Gastrocnemius medialis (tissue), 4 donors: ENCODE measurements at regions not wholly inside any gene's neighbourhood (a gene's known extent, or its start where the extent isn't known, plus 50 kb on each side); places are given as distances from the start of the nearest gene placed in this dataset.

Source experiments
- ATAC-seq, 2 donors: fragments of 150-250 bp; one replicate each; pipeline ENCODE4 v1.9.1; 2016
- DNase-seq, 2 donors: peaks; one replicate each; pipeline ENCODE4 v3.0.0-alpha.2; 2019
- H3K27ac ChIP-seq, 4 donors: fragments of 200-600 bp; sonication (generic); 1 replicate in 1 of 4; 2 replicates in 3 of 4; pipeline ENCODE4 v1.5.1; 2016 to 2018; ENCODE audit warnings: mild to moderate bottlenecking in 2 of 4, moderate library complexity in 1 of 4
- H3K27me3 ChIP-seq, 3 donors: fragments of 200-600 bp; sonication (generic) in 2 of 3; 1 replicate in 1 of 3; 2 replicates in 2 of 3; pipeline versions ENCODE4 v1.5.1 to v1.6.0; 2016 to 2019; ENCODE audit warnings: mild to moderate bottlenecking in 1 of 3, moderate library complexity in 1 of 3
- H3K36me3 ChIP-seq, 2 donors: fragments of 200-600 bp; sonication (generic) in 1 of 2; one replicate each; pipeline ENCODE4 v1.5.1; 2017 to 2018
- H3K4me1 ChIP-seq, 2 donors: fragments of 200-600 bp; sonication (generic) in 1 of 2; one replicate each; pipeline ENCODE4 v1.5.1; 2016 to 2017; ENCODE audit warnings: mild to moderate bottlenecking in 2 of 2
- H3K4me3 ChIP-seq, 4 donors: fragments of 200-600 bp; sonication (generic) in 3 of 4; 1 replicate in 1 of 4; 2 replicates in 3 of 4; pipeline ENCODE4 v1.5.1; 2016 to 2019; ENCODE audit warnings: mild to moderate bottlenecking in 2 of 4
- H3K9me3 ChIP-seq, 3 donors: fragments of 200-600 bp; sonication (generic) in 2 of 3; 1 replicate in 1 of 3; 2 replicates in 2 of 3; pipeline ENCODE4 v1.5.1; 2016 to 2019
- CTCF ChIP-seq, 5 experiments: fragments of 450-650 bp in 3 of 5; fragments of 200-600 bp in 2 of 5; sonication (generic) in 2 of 5; IDR thresholded peaks in 4 of 5; conservative IDR thresholded peaks in 1 of 5; 1 replicate in 4 of 5; 2 replicates in 1 of 5; pipeline ENCODE4 v1.5.1; 2016 to 2019; ENCODE audit warnings: antibody characterized with exemption in 5 of 5, mild to moderate bottlenecking in 3 of 5, moderate library complexity in 3 of 5
- POLR2A ChIP-seq, 2 donors: fragments of 450-650 bp; IDR thresholded peaks; one replicate each; pipeline ENCODE4 v1.6.1; 2017; ENCODE audit warnings: antibody characterized with exemption in 2 of 2, mild to moderate bottlenecking in 2 of 2, moderate library complexity in 2 of 2
- in situ Hi-C, 4 donors: fragments of 200-750 bp; cut with MboI; loops; one replicate each; pipeline versions ENCODE4 v1.15.0 to v1.8.0; 2017; ENCODE audit warnings: low sequenced_read_pairs in 4 of 4
- intact Hi-C: fragments of 100-400 bp; cut with DNase I; formaldehyde crosslinking; loops from one replicate; pipeline ENCODE4 v1.15.1; 2023; ENCODE audit warnings: low total_unique reads

DNA sequence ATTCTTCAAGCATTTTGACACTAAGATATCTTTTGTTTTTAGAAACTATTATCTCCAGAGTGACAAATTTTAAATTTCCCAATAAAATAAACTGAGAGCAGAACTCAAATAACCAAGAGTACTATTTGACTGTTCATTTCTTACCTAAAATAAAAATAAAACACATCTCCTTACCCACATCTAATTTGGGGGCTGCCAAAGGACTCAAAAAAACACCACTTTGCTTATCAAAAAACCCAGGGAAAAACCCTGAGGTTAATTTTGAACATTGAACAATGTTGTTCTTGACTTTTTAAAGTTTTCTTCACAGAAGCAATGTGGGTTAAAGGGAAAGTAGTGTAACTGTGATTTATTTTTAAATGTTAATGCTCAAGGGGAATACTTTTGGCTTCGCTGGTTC, 243.0 kb upstream of the HHIP start:
- TF ChIP-seq POLR2A (IDR thresholded peaks at IDR 0.05): no peak
- no peak for TF ChIP-seq CTCF (IDR thresholded peaks at IDR 0.05 in 4 of 5, conservative IDR thresholded peaks at IDR 0.05 in 1 of 5)
- Histone ChIP-seq H3K27ac (no peak overlapping the region), H3K9me3 (no peaks in the 10 kb centered on the region), H3K4me1 (no peaks in the 10 kb centered on the region), H3K27me3 (no peaks in the 10 kb centered on the region), H3K36me3 (no peaks in the 10 kb centered on the region), H3K4me3 (no peak overlapping the region)
- intact Hi-C loops: no loop called here
- ATAC-seq (no peak), DNase-seq (no peak)
- in situ Hi-C loops: no loop called here

DNA sequence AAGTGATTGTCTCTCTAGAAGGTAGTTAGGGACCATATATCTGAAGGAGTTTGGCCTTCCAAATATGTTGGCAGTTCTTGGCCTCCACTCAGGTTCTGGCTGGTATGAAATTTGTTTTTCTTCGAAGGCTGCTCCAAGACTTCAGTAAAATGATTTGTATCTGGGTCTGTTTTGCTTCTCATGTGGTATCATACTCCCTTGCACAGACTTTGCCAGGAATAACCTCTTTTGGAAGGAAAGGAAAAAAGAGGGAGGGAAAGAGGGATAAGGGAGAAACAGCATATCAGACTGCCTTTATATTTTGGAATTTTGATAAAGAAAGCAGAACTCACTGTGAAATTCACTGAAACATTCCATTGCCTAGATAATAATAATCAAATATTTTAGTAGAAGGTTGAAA, 242.1 kb upstream of the HHIP start:
- no peaks in the 10 kb centered on the region for H3K27me3 ChIP-seq
- TF ChIP-seq CTCF (IDR thresholded peaks at IDR 0.05 in 4 of 5, conservative IDR thresholded peaks at IDR 0.05 in 1 of 5) (no peak), POLR2A (IDR thresholded peaks at IDR 0.05) (no peak)
- no peak for ATAC-seq
- H3K9me3 ChIP-seq: no peaks in the 10 kb centered on the region
- no peaks in the 10 kb centered on the region for H3K36me3 ChIP-seq
- H3K4me1 ChIP-seq: no peaks in the 10 kb centered on the region
- DNase-seq: no peak
- in situ Hi-C loops (no loop called here), intact Hi-C loops (no loop called here)
- H3K4me3 ChIP-seq: no peak overlapping the region
- no peak overlapping the region for H3K27ac ChIP-seq

GRCh38 chr4:144409525-144409924, 236.4 kb upstream of the HHIP start:
- no peak for DNase-seq
- Histone ChIP-seq H3K36me3 (no peaks in the 10 kb centered on the region), H3K27me3 (no peaks in the 10 kb centered on the region), H3K27ac (no peak overlapping the region), H3K9me3 (no peaks in the 10 kb centered on the region), H3K4me1 (no peaks in the 10 kb centered on the region), H3K4me3 (no peak overlapping the region)
- in situ Hi-C loops (no loop called here), intact Hi-C loops (no loop called here)
- no peak for ATAC-seq
- TF ChIP-seq CTCF (IDR thresholded peaks at IDR 0.05 in 4 of 5, conservative IDR thresholded peaks at IDR 0.05 in 1 of 5) (no peak), POLR2A (IDR thresholded peaks at IDR 0.05) (no peak)

- no peaks in the 10 kb centered on the region for H3K9me3 ChIP-seq
- intact Hi-C loops: no loop called here
- no peaks in the 10 kb centered on the region for H3K36me3 ChIP-seq
- no peak for ATAC-seq
- DNase-seq: no peak
- in situ Hi-C loops: no loop called here
- no peak overlapping the region for H3K4me3 ChIP-seq
- H3K27me3 ChIP-seq: no peaks in the 10 kb centered on the region
- TF ChIP-seq CTCF (IDR thresholded peaks at IDR 0.05 in 4 of 5, conservative IDR thresholded peaks at IDR 0.05 in 1 of 5): no peak
- TF ChIP-seq POLR2A (IDR thresholded peaks at IDR 0.05): no peak
- H3K4me1 ChIP-seq: no peaks in the 10 kb centered on the region
- H3K27ac ChIP-seq: no peak overlapping the region
Measured at GRCh38 chr4:144410230-144410783, 235.6 kb upstream of the HHIP start.

DNA sequence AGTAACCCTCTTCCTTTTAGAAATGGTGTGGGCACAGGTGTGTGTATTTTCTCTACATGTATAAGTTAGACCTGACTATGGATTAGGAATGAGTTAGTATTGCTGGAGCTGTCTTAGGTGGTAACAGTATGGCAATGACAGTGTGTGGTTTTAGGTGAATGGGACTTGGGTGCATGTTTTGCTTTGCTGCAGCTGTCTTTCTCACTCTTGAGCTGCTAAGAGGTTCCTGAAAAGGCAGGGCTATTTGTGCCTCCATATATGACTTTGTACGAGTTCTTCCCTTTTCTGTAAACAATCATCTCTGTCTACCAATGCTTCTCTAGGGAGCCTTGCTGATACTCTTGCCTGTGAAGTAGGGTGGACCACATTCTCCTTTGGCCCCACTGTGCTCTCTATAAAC, 234.8 kb upstream of the HHIP start:
- intact Hi-C loops: no loop called here
- Histone ChIP-seq H3K9me3 (no peaks in the 10 kb centered on the region), H3K36me3 (no peaks in the 10 kb centered on the region), H3K4me1 (no peaks in the 10 kb centered on the region), H3K27me3 (no peaks in the 10 kb centered on the region), H3K27ac (no peak overlapping the region), H3K4me3 (no peak overlapping the region)
- in situ Hi-C loops: no loop called here
- no peak for DNase-seq
- no peak for ATAC-seq
- TF ChIP-seq POLR2A (IDR thresholded peaks at IDR 0.05) (no peak), CTCF (IDR thresholded peaks at IDR 0.05 in 4 of 5, conservative IDR thresholded peaks at IDR 0.05 in 1 of 5) (no peak)
